HG03045 (cell line): ENCODE measurements at regions not wholly inside any gene's neighbourhood (a gene's known extent, or its start where the extent isn't known, plus 50 kb on each side); places are given as distances from the start of the nearest gene placed in this dataset.

ENCODE experiments used
- ATAC-seq: cut with Tn5 transposase; IDR thresholded peaks from one replicate; pipeline ENCODE4 v1.9.1; 2021; ENCODE audit warnings: mild to moderate bottlenecking, moderate library complexity; ENCODE audit not compliant: unreplicated experiment

DNA sequence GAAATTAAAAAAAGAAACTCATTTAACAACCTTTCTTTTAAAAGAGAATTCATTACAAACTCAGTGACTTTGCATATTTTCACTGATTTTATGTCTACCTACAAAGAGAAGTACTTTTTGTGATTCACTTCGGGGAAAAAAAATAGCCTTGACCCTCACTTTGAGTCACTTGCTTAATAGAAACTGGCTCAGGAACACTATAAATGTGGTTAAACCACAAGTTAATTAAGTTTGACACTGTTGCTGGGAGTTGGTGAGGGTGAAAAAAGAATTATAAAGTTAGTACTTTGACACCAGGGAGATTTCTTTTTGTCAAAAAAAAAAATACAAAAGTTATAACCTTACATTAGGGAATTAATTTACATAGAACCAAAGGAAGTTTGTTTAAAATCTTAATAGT, 810.9 kb downstream of the NR2F2 start:
- no peak for ATAC-seq

DNA sequence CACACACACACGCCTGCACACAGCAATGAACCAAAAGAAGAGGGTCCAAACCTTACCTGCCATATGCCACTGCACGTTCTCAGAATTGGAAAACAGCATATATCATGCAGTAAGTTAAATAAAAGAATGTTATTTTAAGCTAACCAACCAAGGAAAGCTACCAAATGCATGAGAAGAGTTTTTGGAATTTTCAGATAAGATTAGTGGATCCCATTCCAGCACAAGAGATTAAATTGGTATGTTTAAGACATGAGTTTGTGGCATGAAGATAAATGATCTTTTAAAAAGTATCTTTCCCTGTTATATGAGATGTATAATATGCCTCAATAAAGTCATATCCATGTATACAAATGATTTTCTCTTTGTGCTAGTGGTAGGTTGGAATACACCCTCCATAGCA, 811.4 kb downstream of the NR2F2 start:
- no peak for ATAC-seq

DNA sequence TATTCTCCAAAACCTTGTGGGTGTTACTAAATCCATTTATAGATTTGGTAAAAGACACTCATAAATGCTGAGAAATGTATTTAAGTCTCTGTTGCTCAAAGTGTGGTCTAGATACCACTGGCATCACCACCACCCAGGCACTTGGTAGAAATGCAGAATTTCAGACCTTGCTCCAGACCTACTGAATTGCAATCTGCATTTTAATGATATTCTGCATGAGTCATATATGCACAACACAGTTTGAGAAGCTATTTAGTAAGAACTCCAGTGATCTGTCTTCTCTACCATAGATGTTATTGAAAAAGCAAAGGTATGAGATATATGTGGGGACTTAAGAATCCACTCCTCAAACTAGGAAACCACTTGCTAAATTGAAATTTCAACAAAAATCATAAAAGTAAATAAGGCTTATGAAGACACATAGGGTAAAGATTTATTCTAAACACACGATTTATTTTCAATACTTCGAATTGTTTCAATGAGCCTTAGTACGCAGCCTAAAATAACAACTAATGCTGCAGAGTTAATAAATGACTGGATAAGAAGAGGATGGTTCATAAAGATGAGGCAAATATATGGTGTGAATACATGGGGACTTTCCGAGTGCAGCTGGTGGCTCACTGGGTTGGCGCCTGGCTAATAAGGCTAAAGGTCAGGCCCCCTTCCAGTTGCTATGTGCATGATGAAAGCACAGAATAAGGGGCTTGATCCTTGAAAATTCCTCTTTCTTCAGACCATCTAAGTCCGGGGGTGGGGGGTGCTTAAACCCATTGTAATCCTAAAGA, 813.3 kb downstream of the NR2F2 start:
- ATAC-seq: no peak

DNA sequence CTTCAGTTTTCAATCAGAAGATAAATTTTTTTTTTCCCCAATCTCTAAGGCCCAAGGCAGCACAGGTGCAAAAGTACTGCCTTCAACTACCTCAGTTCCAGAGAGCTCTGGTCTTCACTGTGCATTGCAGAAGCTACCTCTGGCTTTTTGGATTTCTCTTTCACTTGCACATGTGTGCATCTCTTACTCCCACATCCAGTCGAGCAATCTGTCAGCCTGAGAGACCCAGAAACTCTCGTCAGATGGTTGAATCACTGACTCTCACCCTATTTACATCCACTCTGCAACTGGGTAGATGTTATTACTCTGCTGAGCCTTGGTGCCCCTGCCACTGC, 813.8 kb downstream of the NR2F2 start:
- no peak for ATAC-seq

DNA sequence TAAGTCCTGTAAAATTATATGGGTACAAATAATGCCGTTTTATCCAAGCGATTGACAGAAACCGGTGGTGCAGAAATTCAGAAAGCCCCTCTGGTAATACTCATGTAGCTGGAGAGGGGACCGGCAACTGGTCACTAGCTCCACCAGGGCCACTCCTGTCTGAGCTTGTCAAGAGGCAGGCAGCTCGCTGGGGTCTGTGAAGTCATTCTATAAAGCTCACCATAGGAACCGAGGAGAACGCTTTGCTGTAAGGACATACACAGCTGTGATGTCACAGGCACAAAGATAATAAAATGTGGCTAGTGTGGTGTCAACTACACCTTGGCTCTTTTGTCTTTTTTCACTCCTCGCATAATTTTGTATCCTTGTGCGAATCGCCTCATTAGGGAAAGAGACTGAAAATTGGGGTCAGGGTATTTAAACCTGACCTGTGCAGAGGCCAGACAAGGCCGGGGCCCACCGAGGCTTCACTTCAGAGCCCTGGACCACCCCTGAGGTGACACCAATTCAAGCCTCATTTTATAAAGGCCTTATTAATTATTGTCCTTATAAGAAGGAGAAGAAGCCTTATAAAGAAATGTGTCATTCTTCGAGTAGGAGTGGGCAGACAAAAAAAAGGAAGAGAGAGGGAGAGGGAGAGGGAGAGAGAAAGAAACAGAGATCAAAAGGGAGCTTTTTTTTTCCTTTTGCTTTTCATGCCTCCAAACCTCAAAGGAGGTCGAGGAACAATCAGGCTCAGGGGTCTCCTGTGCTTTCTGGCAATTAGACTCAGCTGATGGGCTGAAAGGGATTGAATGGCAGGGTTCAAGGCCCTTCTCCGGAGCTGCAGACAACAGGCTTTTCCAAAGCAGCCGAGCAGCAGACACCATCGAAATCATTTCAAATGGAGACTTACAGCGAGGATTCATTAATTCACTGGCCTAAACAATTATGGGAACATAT, 813.3 kb upstream of the ARRDC4 start:
- no peak for ATAC-seq

DNA sequence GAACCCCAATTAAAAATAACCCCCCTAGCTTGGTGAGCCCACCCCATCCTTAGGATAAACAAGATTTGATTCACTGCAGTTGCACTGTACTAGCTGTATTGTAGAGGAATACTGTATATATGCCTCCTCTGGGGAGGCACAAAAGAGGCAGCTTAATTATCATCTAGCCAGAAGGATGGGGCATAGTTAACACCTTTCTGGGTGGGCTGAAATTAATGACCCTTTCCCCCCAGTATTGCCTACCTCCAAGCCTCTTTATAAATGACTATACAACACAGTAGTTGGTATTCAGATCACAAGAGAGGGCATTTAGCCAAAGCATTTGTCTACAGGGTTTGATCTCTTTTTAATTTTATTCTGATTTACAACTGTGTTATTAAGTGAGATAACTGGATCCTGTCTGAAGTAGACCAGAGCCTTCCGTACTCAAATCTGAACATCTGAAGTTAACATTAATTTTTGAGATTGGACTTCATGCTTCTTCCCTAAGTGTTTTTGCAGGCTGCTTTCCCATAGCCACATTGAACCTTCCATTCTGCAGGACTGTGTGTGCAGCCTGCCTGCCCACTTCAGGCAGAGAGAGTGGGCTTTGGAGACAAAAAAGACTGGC, 807.0 kb upstream of the ARRDC4 start:
- no peak for ATAC-seq

DNA sequence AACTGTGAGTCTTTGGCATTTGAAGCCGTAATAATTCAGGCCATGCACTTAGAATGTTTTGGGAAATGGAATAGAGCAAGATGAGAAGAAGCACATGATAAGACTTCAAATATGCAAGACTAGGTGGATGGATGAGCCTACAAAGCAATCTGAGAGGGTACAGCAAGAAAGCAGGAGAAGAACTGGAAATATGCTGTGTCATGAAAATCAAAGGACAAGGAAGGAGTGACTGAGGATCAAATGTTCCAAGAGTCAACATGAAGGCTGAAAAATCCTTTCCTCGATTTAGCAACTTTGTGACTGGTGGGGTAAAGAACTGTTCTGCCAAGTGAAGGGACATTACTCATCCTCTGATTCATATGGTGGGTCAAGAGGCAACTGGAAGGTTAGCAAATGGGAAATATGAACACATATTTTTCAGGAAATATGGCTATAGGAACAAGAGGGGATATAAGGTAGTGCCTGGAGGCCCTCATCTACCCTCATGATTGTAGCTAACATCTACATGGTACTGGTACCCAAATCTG, 803.7 kb upstream of the ARRDC4 start:
- ATAC-seq: no peak

DNA sequence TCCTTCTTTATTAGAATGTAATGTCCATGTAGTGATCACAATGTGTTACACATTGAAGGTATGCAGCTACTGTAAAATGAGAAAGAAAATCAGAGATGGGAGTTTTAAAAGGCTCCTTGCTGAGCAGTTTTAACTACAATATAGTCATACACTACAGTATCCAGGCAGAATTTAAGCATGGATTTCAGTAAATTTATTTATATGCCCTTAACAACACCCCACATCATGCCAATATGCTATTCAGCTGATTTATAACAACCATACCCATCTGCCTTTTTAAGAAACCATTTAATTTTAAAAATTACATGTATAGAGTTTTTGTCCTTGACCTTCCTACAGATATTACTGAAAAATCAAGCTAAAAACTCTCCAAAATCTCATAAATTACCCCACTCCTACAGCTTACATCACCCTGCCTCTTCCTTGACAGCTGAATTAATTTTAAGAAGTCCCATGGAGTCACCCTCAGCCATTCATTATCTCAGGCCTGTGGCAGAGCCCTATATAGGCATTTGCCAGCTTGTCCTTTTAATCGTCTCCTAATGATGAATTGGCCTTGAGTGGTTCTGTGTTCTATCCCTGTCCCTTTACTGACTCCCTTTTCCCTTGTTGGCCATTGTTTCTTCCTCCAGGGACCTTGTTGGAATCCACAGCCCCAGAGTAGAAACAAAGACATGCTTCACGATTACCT, 797.6 kb upstream of the ARRDC4 start:
- no peak for ATAC-seq

DNA sequence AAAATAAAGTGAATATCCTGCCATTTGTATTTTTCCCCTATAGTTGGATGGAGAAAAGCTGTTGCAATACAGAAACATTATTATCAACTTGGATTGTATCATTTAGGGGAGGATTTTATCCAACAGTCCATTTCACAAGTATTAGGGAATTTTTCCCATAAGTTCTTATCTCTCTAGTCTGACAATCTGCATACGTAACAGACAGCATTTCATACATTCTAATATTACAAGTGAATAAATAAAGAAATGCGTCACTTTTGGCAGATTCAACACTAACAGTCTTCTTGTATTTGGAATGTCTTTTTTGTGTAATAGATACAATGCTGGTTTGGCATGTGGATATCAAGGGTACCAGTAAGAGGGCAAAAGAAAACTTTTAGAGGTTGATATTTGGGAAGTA, 795.3 kb upstream of the ARRDC4 start:
- no peak for ATAC-seq

DNA sequence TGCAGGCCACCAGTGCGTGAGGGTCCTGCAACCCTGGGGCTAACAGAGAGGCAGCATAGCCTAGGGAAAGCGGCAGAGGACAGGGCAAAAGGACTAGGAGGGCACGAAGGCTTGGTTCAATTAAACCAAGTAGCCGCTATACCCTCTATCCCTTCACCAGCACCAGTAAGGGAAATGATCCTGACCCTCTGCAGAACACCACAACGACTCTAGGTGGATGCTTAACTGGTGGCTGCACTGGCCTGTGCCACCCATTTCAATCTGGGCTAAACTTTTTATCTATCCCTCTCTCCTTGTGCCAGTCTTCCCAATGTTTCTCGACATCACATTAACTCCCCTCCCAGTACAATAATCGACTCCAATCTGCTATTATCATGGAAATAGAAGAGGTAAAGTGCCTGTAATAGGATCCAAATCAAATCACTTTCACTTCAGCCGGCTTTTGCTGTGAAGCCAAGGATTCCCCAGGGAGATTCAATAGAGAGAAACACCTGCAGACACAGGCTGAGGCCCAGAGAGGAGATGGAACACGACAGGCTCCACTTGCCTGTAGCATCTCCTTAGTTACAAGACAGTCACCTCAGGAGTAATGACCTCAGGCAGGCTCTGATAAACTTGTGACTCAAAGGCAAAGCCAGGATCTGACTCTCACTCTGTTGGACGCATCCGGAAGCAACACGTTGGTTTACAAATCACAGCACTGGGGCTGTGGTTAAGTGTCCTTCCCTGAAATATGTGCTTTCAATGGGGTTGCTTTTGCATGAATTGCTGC, 791.6 kb upstream of the ARRDC4 start:
- ATAC-seq: no peak

DNA sequence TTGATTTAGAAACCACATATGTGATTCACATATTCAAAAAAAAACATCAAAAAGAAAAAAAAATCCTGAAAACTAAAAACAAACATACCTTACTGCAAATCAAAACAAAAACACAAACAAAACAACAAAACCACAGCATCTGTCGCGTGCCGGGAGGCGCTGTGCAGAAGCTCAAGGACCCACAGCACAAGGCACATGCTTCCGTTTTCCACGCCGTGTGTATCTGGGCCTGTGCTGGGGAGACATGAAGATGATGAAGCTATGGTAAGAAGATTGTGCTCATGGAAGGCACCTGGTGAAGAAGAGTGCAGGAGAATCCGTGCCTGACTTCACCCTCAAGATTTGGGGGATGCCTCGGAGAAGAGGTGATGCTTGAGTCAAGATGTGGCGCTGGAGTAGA, 788.9 kb upstream of the ARRDC4 start:
- ATAC-seq: no peak

DNA sequence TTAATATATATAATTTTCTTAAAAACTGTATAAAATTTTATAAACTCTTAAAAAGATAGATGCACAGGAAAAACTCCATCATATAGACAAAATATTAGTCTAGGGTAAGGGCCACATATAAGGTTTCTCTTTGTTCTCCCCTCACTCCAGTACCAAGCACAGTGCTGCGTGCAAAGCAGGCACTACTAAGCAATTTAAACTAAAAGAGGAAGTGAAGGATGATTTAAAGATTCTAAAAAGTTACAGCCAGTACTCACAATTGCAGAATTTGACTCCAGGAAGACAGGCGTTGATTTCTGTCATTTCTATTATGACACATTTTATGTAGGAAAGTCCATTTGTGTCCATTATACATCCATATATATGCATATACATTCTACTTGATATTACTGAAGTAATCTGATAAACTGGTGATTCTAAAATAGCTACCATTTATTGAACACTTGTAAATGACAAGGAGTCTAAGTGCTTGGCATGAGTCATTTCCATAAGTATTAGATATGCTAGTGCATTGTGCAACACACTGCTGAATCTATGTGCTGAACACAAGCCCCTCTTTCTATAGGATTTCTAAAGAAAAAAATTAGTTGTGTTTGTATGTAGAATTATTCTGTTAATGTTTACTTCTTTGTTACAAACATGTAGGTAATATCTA, 785.5 kb upstream of the ARRDC4 start:
- ATAC-seq: no peak

DNA sequence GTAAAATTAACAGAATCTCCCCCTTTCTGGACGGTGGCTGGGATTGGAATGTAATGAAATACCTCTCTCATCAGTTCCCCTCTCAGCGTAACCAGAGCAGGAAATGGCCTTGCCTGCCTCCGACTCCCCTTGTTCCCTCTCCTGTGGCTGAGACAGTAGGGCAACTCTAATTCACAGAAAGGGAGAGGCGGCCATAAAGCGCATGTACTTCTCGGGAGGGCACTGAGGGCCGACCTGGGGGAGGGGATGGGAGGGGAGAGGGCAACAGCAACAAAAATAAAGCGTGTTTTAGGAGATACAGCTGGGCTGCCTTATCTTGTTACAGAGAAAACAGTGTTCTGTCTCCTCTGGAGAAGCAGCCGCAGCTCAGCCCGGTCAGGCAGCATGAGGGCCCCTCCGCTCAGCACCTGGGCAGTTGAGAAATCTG, 783.3 kb upstream of the ARRDC4 start:
- ATAC-seq: no peak

DNA sequence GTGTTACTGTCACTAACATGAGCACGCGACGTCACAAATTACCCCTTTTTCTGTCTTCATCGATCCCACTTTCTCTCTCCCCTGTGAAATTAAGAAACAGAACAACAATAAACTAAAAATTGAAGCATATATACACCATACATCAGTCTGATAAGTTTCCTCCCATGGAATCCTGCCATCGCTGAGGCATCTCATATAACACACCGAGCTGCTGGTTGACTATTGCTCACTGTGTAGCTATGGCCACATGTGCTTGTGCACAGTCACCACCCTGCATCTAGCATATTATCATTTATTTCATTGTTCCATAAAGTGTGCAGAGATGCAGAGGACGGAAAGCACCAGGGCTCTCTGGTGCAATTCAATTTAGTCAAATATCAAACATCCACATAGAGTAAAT, 777.9 kb upstream of the ARRDC4 start:
- ATAC-seq: no peak

DNA sequence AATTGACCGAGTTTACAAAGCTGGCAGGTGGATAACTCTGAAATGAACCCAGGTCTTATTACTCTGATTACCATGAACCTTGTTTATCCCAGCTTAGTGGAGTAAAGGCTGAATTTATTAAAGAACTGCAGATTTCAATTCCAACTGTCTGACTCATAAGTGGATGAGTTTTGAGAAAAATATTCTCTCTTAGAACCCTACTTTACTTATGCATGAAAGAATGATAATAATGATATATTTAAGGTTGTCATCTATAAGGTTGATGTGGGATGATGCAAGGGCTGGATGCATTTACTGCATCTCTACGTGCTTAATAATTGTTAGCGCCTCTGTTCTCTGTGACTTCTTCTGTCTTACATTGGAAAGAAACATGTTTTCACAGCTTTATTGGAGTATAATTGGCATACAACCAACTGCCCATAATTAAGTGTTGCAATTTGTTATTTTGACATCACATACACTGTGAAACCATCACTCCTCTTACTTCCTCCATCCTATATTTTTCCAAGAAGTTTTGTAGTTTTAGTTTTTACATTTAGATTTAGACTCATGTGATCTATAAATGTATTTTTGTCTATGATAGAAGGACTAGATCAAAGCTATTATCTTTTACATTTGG, 771.2 kb upstream of the ARRDC4 start:
- ATAC-seq: no peak

DNA sequence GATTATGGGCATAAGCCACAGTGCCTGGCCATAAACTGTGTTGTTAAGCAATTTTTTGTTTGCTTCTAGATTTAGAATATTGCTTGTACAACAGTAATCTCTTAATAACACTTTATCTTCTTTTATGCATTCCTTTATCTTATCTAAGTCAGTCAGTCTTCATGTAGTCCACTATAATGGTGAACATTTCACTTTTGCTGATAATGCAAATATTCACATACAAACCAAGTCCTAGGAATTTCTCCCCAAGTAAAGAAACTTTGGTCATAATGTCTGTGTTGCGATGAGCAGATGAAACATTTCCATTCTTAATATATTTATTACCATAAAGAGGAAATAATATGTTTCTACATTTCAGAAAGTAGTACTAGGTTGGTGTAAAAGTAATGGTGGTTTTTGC, 765.8 kb upstream of the ARRDC4 start:
- no peak for ATAC-seq

DNA sequence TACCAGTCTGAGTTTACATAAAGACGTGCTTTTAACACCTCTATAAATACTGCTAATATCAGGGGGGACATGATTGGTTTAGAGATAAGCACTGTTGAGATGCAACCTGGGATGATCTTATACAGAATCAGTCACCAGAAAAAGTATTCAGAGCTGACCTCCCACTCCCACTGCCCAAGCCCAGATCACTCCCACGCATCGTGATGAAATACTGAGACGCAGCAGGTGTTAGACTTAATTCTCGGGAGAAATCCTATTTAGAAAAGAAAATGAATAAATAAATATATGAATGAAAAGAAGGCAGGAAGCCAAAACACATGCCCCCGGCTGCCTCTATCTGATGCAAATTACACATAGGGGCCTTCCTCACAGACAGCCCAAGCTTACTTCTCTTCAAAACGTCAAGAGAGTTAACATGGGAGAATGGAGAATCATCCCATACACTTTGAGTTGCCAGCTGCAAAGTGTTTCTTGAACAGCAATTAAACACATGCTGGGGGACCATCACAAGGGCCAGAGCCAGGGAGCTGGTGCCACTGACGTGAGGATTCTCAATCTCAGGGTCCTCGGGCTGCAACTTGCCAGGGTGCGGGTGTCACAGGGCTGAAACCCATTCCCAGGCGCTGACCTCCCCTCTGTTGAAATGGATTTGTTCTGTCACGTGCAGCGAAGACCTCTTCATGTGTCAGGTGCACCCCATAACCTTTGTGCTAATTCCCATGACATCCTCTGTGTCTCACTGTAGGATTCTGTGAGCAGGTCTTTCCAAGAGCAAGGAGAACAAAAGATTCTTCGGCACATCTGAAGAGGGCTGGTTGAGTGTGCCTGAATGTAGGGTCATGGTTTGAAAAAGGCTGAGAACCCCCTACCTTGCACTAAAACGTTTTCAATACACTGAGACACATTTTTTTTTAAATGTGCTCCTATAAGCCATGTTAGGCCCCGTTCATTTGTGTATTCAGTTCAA, 764.2 kb upstream of the ARRDC4 start:
- ATAC-seq: no peak

DNA sequence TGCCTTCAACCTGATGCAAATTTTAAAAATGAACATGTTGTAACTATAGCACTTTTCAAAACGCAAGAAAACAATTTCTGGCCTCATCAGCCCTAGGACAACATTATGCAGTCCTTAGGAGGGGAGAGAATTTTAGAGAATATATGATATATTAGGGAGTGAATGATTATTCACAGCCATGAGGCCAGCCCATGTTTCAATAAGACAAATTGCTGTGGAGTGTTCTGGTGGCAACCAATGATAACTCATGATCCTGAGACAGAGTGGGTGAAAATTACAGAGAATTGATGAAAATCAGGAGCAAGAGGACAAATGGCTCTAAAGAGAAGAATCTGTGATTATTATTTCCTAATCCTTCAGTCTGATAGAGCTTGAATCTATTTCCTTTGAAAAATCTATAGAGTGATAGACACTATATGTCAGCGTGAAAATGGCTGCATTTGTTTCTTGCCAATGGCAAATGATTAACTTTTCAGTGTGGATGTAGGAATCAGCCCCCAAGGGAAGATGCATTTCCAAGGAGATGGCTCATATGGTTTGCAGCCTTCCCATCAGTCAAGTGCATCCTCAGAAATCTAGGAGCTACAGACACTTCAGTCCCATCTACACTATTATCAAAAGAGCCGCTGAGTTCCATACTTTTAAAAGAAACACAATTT, 761.0 kb upstream of the ARRDC4 start:
- no peak for ATAC-seq
